ENCODE measurements at regions not wholly inside any gene's neighbourhood (a gene's known extent, or its start where the extent isn't known, plus 50 kb on each side); places are given as distances from the start of the nearest gene placed in this dataset.
"Not testable (repeated sequence)": the region's sequence is repeated elsewhere in the genome, so short reads cannot be mapped to it uniquely, and the experiment has no call there.

DNA sequence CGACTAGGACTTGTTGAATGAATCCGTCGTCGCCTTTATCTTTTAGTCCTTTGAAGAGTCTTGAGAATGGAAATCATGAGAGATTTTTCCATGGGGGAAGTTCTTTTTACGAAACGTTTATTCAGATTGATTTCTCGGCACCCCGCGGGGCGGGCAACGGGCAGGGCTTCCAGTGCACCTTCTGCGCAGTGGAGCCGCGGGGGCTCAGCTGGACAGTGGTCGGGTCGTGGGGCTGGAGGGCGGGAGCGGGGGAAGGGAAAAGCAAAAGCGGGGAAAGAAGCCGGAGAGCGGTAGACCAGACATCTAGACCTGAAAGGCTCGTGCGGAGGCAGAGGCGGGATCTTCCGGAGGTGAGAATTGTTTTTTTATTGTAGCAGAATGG lies 103.0 kb downstream of the NBPF11 start:
- H3K4me2 ChIP-seq (ENCODE audit: unreplicated experiment), result peak overlapping the region; percentile 48
- H3K36me3 ChIP-seq (ENCODE audit: low read depth); H3K79me2 ChIP-seq (ENCODE audit: insufficient read depth); H3K4me1 ChIP-seq (ENCODE audit: insufficient read depth); H3F3A ChIP-seq (ENCODE audit: insufficient read depth); H3K9me2 ChIP-seq (ENCODE audit: insufficient read depth); H3K27me3 ChIP-seq (replicated peaks; ENCODE audit: insufficient read depth); H3K27ac ChIP-seq; in situ Hi-C loops (cut with MboI); H4K20me1 ChIP-seq (ENCODE audit: insufficient read depth); H3K9ac ChIP-seq; H3K9me3 ChIP-seq (ENCODE audit: low read depth); DNase-seq: not testable (repeated sequence)
- peak overlapping the region; percentile 51 for H3K4me3 ChIP-seq
- H2AFZ ChIP-seq, result peak overlapping the region; percentile 58; the same call in 1 of the 2 replicates
- TF ChIP-seq EZH2 (IDR thresholded peaks at IDR 0.05; ENCODE audit: insufficient read depth, poor library complexity, severe bottlenecking), result peak; percentile 72
- 3 to 5% methylated on average over 14 to 25 of the region's 25 CpGs for WGBS, 2 experiments (ENCODE audit: low coverage in 1 of 2, low lambda C conversion rate in 2 of 2, missing lambda C conversion rate in 2 of 2)

DNA sequence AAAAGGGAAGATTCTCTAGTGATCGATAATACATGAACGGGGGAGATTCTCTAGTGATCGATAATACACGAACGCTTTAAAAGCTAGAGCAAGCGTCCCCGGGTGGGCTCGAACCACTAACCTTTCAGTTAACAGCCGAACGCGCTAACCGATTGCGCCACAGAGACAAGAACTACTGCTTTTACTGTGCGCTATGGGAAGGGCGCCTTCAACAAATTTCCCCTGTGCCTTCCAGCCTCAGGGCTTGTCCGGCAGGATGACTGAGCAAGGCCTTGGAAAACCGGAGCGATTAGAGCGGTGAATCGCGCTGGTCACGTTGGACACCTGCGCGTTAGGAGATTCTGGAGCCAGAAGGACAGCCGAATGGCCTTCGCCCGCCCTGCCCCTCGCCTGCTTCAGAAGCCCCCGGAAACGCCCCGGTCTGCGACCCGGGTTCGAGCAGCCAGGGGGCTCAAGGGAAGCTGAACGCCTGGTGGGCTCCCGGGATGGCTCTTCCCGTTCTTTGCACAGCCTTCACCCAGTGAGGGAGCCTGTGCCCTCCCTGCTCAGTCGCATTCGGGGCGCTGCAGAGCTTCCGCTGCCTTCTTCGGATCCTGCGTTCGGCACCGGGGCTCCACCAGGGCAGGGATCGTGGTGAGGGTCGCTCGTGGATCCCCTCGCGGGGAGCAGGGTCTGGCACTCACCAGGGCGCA lies 103.5 kb downstream of the NBPF11 start:
- in situ Hi-C loops (cut with MboI), result not testable (repeated sequence)
- peak overlapping the region; percentile 48 for H3K4me2 ChIP-seq (ENCODE audit: unreplicated experiment)

DNA sequence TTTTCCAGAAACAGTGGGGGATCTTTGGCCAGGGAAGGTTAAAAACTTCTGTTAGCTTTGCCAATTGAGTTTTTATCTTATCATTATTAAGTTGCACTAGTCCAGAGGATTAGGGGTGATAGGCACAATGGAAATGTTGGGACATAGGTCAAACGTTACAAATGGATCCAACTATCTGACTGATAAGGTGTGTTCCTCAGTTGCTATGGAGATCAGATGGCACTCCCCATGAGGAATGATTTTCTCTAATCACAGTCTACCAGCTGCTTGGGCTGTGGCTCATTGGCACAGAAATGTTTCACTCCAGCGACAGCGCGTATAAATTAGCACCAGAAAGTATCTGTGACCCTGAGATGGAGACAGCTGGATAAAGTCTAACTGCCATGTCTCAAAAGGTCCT lies 106.2 kb downstream of the NBPF11 start:
- 95 to 100% methylated on average over 3 of the region's 4 CpGs for WGBS, 2 experiments (ENCODE audit: low coverage in 1 of 2, low lambda C conversion rate in 2 of 2, missing lambda C conversion rate in 2 of 2)
- not testable (repeated sequence) for H3K36me3 ChIP-seq (ENCODE audit: low read depth); H3K9ac ChIP-seq

More for the DNA sequence above, 103.5 kb downstream of the NBPF11 start:
- H3K9ac ChIP-seq; H3F3A ChIP-seq (ENCODE audit: insufficient read depth); H3K9me2 ChIP-seq (ENCODE audit: insufficient read depth); H3K79me2 ChIP-seq (ENCODE audit: insufficient read depth); H3K36me3 ChIP-seq (ENCODE audit: low read depth); H3K4me1 ChIP-seq (ENCODE audit: insufficient read depth); H3K27me3 ChIP-seq (replicated peaks; ENCODE audit: insufficient read depth); H3K27ac ChIP-seq; H4K20me1 ChIP-seq (ENCODE audit: insufficient read depth); H3K9me3 ChIP-seq (ENCODE audit: low read depth): not testable (repeated sequence)
- DNase-seq, result peak; percentile 7
- Histone ChIP-seq H3K4me3 (peak overlapping the region; percentile 51), H2AFZ (peak overlapping the region; percentile 58; the same call in 1 of the 2 replicates)
- WGBS, 2 experiments (ENCODE audit: low coverage in 1 of 2, low lambda C conversion rate in 2 of 2, missing lambda C conversion rate in 2 of 2), result 32 to 35% methylated on average over 19 to 26 of the region's 51 CpGs

DNA sequence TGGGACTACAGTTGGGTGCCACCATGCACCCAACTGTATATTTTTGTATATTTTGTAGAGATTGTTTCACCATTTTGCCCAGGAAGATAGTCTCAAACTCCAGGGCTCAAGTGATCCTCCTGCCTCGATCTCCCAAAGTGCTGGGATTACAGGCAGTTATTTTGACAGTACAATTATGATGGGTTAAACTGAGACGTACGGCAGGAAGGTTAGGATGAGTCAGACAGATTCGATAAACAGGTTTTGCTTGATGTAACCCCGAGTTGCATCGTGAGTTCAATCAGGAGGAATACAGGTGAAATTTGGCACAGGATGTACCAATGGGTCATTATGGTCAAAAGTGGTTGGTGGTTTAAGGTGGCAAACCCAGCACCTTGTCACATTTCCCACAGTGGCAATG lies 107.6 kb downstream of the NBPF11 start:
- DNase-seq; H3K27me3 ChIP-seq (replicated peaks; ENCODE audit: insufficient read depth); H3K4me3 ChIP-seq; H4K20me1 ChIP-seq (ENCODE audit: insufficient read depth); H3K4me1 ChIP-seq (ENCODE audit: insufficient read depth); H3K36me3 ChIP-seq (ENCODE audit: low read depth); H3F3A ChIP-seq (ENCODE audit: insufficient read depth); H3K9me2 ChIP-seq (ENCODE audit: insufficient read depth); H3K9ac ChIP-seq; H3K79me2 ChIP-seq (ENCODE audit: insufficient read depth); H3K9me3 ChIP-seq (ENCODE audit: low read depth); H3K27ac ChIP-seq; H2AFZ ChIP-seq; in situ Hi-C loops (cut with MboI); H3K4me2 ChIP-seq (ENCODE audit: unreplicated experiment): not testable (repeated sequence)
- 52 to 64% methylated on average over 6 of the region's 6 CpGs for WGBS, 2 experiments (ENCODE audit: low coverage in 1 of 2, low lambda C conversion rate in 2 of 2, missing lambda C conversion rate in 2 of 2)

More for the DNA sequence above, 106.2 kb downstream of the NBPF11 start:
- H4K20me1 ChIP-seq (ENCODE audit: insufficient read depth); H3K79me2 ChIP-seq (ENCODE audit: insufficient read depth); H3K9me2 ChIP-seq (ENCODE audit: insufficient read depth); H2AFZ ChIP-seq; H3K4me3 ChIP-seq; DNase-seq; H3K27me3 ChIP-seq (replicated peaks; ENCODE audit: insufficient read depth); in situ Hi-C loops (cut with MboI); H3F3A ChIP-seq (ENCODE audit: insufficient read depth); H3K4me1 ChIP-seq (ENCODE audit: insufficient read depth); H3K9me3 ChIP-seq (ENCODE audit: low read depth); H3K27ac ChIP-seq; H3K4me2 ChIP-seq (ENCODE audit: unreplicated experiment): not testable (repeated sequence)

Measured in GM23248 (cell line).